HEK293 (cell line): ENCODE measurements at regions not wholly inside any gene's neighbourhood (a gene's known extent, or its start where the extent isn't known, plus 50 kb on each side); places are given as distances from the start of the nearest gene placed in this dataset.
"Not testable (repeated sequence)": the region's sequence is repeated elsewhere in the genome, so short reads cannot be mapped to it uniquely, and the experiment has no call there.

ENCODE experiments used
- CTCF ChIA-PET: fragments of 350-600 bp; formaldehyde crosslinking; extraction: SDS; loops from one replicate; lab custom pipeline; 2021; ENCODE audit warnings: antibody characterized with exemption; lab: Yijun Ruan, JAX
- POLR2A ChIA-PET: fragments of 300-600 bp; formaldehyde crosslinking; extraction: SDS; loops from one replicate; lab custom pipeline; 2020; ENCODE audit warnings: antibody characterized with exemption, inconsistent platforms; lab: Yijun Ruan, JAX
- H3K27ac ChIP-seq: fragments of 200-500 bp; sonication (Bioruptor generic); 2 replicates; pipeline ENCODE4 v1.5.1; 2014; ENCODE audit warnings: low read depth, low read length, control low read depth, inconsistent platforms; ENCODE audit errors: extremely low read depth
- H3K36me3 ChIP-seq, 2 experiments: fragments of 200-500 bp in 1 of 2; sonication (Bioruptor generic) in 1 of 2; 1 replicate in 1 of 2; 2 replicates in 1 of 2; pipeline ENCODE4 v1.5.1; 2014 to 2017; ENCODE audit warnings: inconsistent platforms in 2 of 2, low read length in 2 of 2; ENCODE audit not compliant: control insufficient read depth in 2 of 2, insufficient read depth in 1 of 2
- H3K4me1 ChIP-seq: fragments of 200-500 bp; sonication (Bioruptor generic); 2 replicates; pipeline ENCODE4 v1.5.1; 2014; ENCODE audit warnings: mild to moderate bottlenecking, low read length, inconsistent platforms; ENCODE audit not compliant: control insufficient read depth, insufficient read depth
- H3K4me3 ChIP-seq: 2 replicates; pipeline ENCODE4 v1.5.1; 2011; ENCODE audit warnings: low read depth, mild to moderate bottlenecking, control low read depth, low read length, moderate library complexity
- H3K9me3 ChIP-seq: fragments of 200-500 bp; sonication (Bioruptor generic); 2 replicates; pipeline ENCODE4 v1.5.1; 2014; ENCODE audit warnings: low read depth, low read length, inconsistent platforms; ENCODE audit not compliant: control insufficient read depth, insufficient read depth
- GLIS2 ChIP-seq: fragments of 450-650 bp; formaldehyde crosslinking; IDR thresholded peaks from 2 replicates; pipeline ENCODE4 v1.5.1; 2016; ENCODE audit warnings: missing biosample characterization, missing genetic modification characterization
- KLF1 ChIP-seq: fragments of 450-650 bp; formaldehyde crosslinking; IDR thresholded peaks from 2 replicates; pipeline ENCODE4 v1.5.1; 2016; ENCODE audit warnings: missing biosample characterization, missing genetic modification characterization
- KLF10 ChIP-seq: fragments of 450-650 bp; IDR thresholded peaks from 2 replicates; pipeline ENCODE4 v1.5.1; 2018; ENCODE audit warnings: missing biosample characterization, mild to moderate bottlenecking, missing genetic modification characterization
- SP7 ChIP-seq: fragments of 450-650 bp; formaldehyde crosslinking; IDR thresholded peaks from 2 replicates; pipeline ENCODE4 v1.5.1; 2016; ENCODE audit warnings: missing biosample characterization, missing genetic modification characterization
- TRIM28 ChIP-seq: IDR thresholded peaks from 2 replicates; pipeline ENCODE4 v1.6.1; 2011; ENCODE audit warnings: low read length, control low read depth, borderline replicate concordance
- ZBTB17 ChIP-seq: fragments of 450-650 bp; formaldehyde crosslinking; IDR thresholded peaks from 2 replicates; pipeline ENCODE4 v1.5.1; 2016; ENCODE audit warnings: missing biosample characterization, missing genetic modification characterization
- ZBTB8A ChIP-seq: fragments of 450-650 bp; formaldehyde crosslinking; IDR thresholded peaks from 2 replicates; pipeline ENCODE4 v1.5.1; 2016; ENCODE audit warnings: missing biosample characterization, missing genetic modification characterization
- ZIC2 ChIP-seq: fragments of 450-650 bp; formaldehyde crosslinking; IDR thresholded peaks from 2 replicates; pipeline ENCODE4 v1.5.1; 2016; ENCODE audit warnings: missing biosample characterization, missing genetic modification characterization
- ZNF121 ChIP-seq: fragments of 450-650 bp; formaldehyde crosslinking; IDR thresholded peaks from 2 replicates; pipeline ENCODE4 v1.5.1; 2016; ENCODE audit warnings: missing biosample characterization, missing genetic modification characterization
- ZNF132 ChIP-seq: fragments of 450-650 bp; formaldehyde crosslinking; IDR thresholded peaks from 2 replicates; pipeline ENCODE4 v1.5.1; 2017; ENCODE audit warnings: missing biosample characterization, missing genetic modification characterization, borderline replicate concordance
- ZNF202 ChIP-seq: fragments of 450-650 bp; formaldehyde crosslinking; IDR thresholded peaks from 2 replicates; pipeline ENCODE4 v1.5.1; 2016; ENCODE audit warnings: missing biosample characterization, missing genetic modification characterization, borderline replicate concordance
- ZNF24 ChIP-seq: fragments of 450-650 bp; formaldehyde crosslinking; IDR thresholded peaks from 2 replicates; pipeline ENCODE4 v1.5.1; 2016; ENCODE audit warnings: missing biosample characterization, missing genetic modification characterization
- ZNF280D ChIP-seq: fragments of 450-650 bp; formaldehyde crosslinking; IDR thresholded peaks from 2 replicates; pipeline ENCODE4 v1.5.1; 2016; ENCODE audit warnings: missing biosample characterization, missing genetic modification characterization
- ZNF341 ChIP-seq: fragments of 450-650 bp; formaldehyde crosslinking; IDR thresholded peaks from 2 replicates; pipeline ENCODE4; 2016; ENCODE audit warnings: low read depth, missing biosample characterization, missing genetic modification characterization
- ZNF350 ChIP-seq: fragments of 450-650 bp; formaldehyde crosslinking; IDR thresholded peaks from 2 replicates; pipeline ENCODE4 v1.5.0; 2017; ENCODE audit warnings: missing biosample characterization, mild to moderate bottlenecking, missing genetic modification characterization
- ZNF37A ChIP-seq: fragments of 450-650 bp; IDR thresholded peaks from 2 replicates; pipeline ENCODE4 v1.5.1; 2018; ENCODE audit warnings: missing biosample characterization, missing genetic modification characterization
- ZNF404 ChIP-seq: fragments of 450-650 bp; formaldehyde crosslinking; IDR thresholded peaks from 2 replicates; pipeline ENCODE4 v1.5.1; 2017; ENCODE audit warnings: missing biosample characterization, missing genetic modification characterization
- ZNF423 ChIP-seq: fragments of 450-650 bp; formaldehyde crosslinking; IDR thresholded peaks from 2 replicates; pipeline ENCODE4 v1.5.1; 2016; ENCODE audit warnings: missing biosample characterization, missing genetic modification characterization
- ZNF600 ChIP-seq: fragments of 450-650 bp; formaldehyde crosslinking; IDR thresholded peaks from 2 replicates; pipeline ENCODE4 v1.5.1; 2016; ENCODE audit warnings: missing biosample characterization, missing genetic modification characterization
- ZNF664 ChIP-seq: fragments of 450-650 bp; formaldehyde crosslinking; IDR thresholded peaks from 2 replicates; pipeline ENCODE4 v1.5.1; 2016; ENCODE audit warnings: missing biosample characterization, missing genetic modification characterization
- ZNF701 ChIP-seq: fragments of 450-650 bp; formaldehyde crosslinking; IDR thresholded peaks from 2 replicates; pipeline ENCODE4 v1.5.1; 2016; ENCODE audit warnings: missing biosample characterization, missing genetic modification characterization
- ZNF76 ChIP-seq: fragments of 450-650 bp; formaldehyde crosslinking; IDR thresholded peaks from 2 replicates; pipeline ENCODE4; 2016; ENCODE audit warnings: low read depth, missing biosample characterization, missing genetic modification characterization, borderline replicate concordance
- ZNF837 ChIP-seq: fragments of 450-650 bp; formaldehyde crosslinking; IDR thresholded peaks from 2 replicates; pipeline ENCODE4 v1.5.1; 2016; ENCODE audit warnings: missing biosample characterization, missing genetic modification characterization
- TF ChIP-seq, protein P1 (sequence below): fragments of 450-650 bp; formaldehyde crosslinking; IDR thresholded peaks from 2 replicates; pipeline ENCODE4 v1.5.1; 2016; ENCODE audit warnings: missing biosample characterization, missing genetic modification characterization
- TF ChIP-seq, protein P2 (sequence below): fragments of 450-650 bp; formaldehyde crosslinking; IDR thresholded peaks from 2 replicates; pipeline ENCODE4 v1.5.1; 2017; ENCODE audit warnings: missing biosample characterization, missing genetic modification characterization
- TF ChIP-seq, protein P3 (sequence below): fragments of 450-650 bp; formaldehyde crosslinking; IDR thresholded peaks from 2 replicates; pipeline ENCODE4 v1.5.1; 2017; ENCODE audit warnings: missing biosample characterization, mild to moderate bottlenecking, missing genetic modification characterization, moderate library complexity
- TF ChIP-seq, protein P4 (sequence below): fragments of 450-650 bp; formaldehyde crosslinking; IDR thresholded peaks from 2 replicates; pipeline ENCODE4 v1.5.1; 2016; ENCODE audit warnings: missing biosample characterization, missing genetic modification characterization

- no peak for TF ChIP-seq ZNF280D (tag by site-specific recombination)
- 0 out of 2 replicates have a peak, but pooled peaks have one; percentile 53 for TF ChIP-seq ZNF24 (tag by site-specific recombination)
- TF ChIP-seq, protein P1, sequence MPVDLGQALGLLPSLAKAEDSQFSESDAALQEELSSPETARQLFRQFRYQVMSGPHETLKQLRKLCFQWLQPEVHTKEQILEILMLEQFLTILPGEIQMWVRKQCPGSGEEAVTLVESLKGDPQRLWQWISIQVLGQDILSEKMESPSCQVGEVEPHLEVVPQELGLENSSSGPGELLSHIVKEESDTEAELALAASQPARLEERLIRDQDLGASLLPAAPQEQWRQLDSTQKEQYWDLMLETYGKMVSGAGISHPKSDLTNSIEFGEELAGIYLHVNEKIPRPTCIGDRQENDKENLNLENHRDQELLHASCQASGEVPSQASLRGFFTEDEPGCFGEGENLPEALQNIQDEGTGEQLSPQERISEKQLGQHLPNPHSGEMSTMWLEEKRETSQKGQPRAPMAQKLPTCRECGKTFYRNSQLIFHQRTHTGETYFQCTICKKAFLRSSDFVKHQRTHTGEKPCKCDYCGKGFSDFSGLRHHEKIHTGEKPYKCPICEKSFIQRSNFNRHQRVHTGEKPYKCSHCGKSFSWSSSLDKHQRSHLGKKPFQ (tag by site-specific recombination), result peak; percentile 93
- TF ChIP-seq TRIM28, result 0 out of 2 replicates have a peak, but pooled peaks have one; percentile 27
- TF ChIP-seq KLF10 (tag by site-specific recombination), result 0 out of 2 replicates have a peak, but pooled peaks have one; percentile 23
- TF ChIP-seq ZNF701 (tag by site-specific recombination), result no peak
- 0 out of 2 replicates have a peak, but pooled peaks have one; percentile 14 for TF ChIP-seq ZNF341 (tag by site-specific recombination)
- TF ChIP-seq ZNF423 (tag by site-specific recombination), result peak; percentile 75
- TF ChIP-seq ZNF132 (tag by site-specific recombination), result no peak
- peak; percentile 45 for TF ChIP-seq KLF1
- peak; percentile 56; the same call in 1 of the 2 replicates for TF ChIP-seq ZNF600 (tag by site-specific recombination)
- TF ChIP-seq, protein P2, sequence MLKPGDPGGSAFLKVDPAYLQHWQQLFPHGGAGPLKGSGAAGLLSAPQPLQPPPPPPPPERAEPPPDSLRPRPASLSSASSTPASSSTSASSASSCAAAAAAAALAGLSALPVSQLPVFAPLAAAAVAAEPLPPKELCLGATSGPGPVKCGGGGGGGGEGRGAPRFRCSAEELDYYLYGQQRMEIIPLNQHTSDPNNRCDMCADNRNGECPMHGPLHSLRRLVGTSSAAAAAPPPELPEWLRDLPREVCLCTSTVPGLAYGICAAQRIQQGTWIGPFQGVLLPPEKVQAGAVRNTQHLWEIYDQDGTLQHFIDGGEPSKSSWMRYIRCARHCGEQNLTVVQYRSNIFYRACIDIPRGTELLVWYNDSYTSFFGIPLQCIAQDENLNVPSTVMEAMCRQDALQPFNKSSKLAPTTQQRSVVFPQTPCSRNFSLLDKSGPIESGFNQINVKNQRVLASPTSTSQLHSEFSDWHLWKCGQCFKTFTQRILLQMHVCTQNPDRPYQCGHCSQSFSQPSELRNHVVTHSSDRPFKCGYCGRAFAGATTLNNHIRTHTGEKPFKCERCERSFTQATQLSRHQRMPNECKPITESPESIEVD (tag by site-specific recombination), result peak; percentile 81
- TF ChIP-seq ZBTB17 (tag by site-specific recombination), result 0 out of 2 replicates have a peak, but pooled peaks have one; percentile 47
- peak; percentile 43; the same call in 1 of the 2 replicates for TF ChIP-seq SP7
- TF ChIP-seq ZNF350 (tag by site-specific recombination), result no peak
- TF ChIP-seq ZBTB8A (tag by site-specific recombination), result peak; percentile 24; the same call in 1 of the 2 replicates
- no peak for TF ChIP-seq ZNF202 (tag by site-specific recombination)
- TF ChIP-seq GLIS2 (tag by site-specific recombination), result peak; percentile 65
- TF ChIP-seq ZIC2, result peak; percentile 93
Measured at GRCh38 chr4:1544861-1545281, 138.6 kb upstream of the NKX1-1 start (continued).

- H3K27ac ChIP-seq, H3K36me3 ChIP-seq, POLR2A ChIA-PET, CTCF ChIA-PET, H3K4me3 ChIP-seq, H3K4me1 ChIP-seq, H3K9me3 ChIP-seq: not testable (repeated sequence)
Measured at GRCh38 chr4:1544435-1544834, 138.2 kb upstream of the NKX1-1 start.

DNA sequence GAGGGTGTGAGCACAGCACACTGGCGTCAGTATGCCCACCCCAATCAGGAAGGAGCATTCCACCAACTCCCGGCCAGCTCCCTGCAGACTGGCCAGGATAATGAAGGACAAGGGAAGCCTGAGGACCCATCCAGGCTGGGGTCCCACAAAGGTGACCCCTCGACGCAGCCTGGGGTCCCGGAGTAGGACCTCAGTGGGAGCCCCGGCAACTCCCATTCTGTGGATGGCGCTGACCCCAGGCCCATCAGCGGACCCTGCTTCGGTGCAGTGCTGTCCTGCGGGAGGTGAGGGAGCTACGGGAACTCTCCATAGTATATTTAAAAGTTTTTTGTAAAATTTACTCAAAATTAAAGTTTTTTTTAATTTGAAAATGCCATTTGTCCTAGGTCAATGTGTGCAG is 137.7 kb upstream of the NKX1-1 start:
- POLR2A ChIA-PET, result no interaction called here
- Histone ChIP-seq H3K27ac (no peak overlapping the region), H3K9me3 (no peaks in the 10 kb centered on the region), H3K36me3 (no peaks in the 10 kb centered on the region), H3K4me1 (no peaks in the 10 kb centered on the region), H3K4me3 (no peak overlapping the region)
- CTCF ChIA-PET, result no interaction called here
- TF ChIP-seq, protein P3, sequence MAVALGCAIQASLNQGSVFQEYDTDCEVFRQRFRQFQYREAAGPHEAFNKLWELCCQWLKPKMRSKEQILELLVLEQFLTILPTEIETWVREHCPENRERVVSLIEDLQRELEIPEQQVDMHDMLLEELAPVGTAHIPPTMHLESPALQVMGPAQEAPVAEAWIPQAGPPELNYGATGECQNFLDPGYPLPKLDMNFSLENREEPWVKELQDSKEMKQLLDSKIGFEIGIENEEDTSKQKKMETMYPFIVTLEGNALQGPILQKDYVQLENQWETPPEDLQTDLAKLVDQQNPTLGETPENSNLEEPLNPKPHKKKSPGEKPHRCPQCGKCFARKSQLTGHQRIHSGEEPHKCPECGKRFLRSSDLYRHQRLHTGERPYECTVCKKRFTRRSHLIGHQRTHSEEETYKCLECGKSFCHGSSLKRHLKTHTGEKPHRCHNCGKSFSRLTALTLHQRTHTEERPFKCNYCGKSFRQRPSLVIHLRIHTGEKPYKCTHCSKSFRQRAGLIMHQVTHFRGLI (tag by site-specific recombination), result no peak
- TF ChIP-seq, protein P4, sequence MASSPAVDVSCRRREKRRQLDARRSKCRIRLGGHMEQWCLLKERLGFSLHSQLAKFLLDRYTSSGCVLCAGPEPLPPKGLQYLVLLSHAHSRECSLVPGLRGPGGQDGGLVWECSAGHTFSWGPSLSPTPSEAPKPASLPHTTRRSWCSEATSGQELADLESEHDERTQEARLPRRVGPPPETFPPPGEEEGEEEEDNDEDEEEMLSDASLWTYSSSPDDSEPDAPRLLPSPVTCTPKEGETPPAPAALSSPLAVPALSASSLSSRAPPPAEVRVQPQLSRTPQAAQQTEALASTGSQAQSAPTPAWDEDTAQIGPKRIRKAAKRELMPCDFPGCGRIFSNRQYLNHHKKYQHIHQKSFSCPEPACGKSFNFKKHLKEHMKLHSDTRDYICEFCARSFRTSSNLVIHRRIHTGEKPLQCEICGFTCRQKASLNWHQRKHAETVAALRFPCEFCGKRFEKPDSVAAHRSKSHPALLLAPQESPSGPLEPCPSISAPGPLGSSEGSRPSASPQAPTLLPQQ (tag by site-specific recombination), result no peak
- TF ChIP-seq ZNF121 (tag by site-specific recombination) (no peak), ZNF664 (tag by site-specific recombination) (no peak), ZNF37A (tag by site-specific recombination) (no peak), SP7 (no peak), ZNF404 (tag by site-specific recombination) (no peak), ZNF837 (tag by site-specific recombination) (no peak), ZNF76 (tag by site-specific recombination) (no peak)
